Loucy (cell line): ENCODE measurements at regions not wholly inside any gene's neighbourhood (a gene's known extent, or its start where the extent isn't known, plus 50 kb on each side); places are given as distances from the start of the nearest gene placed in this dataset.

ENCODE experiments used
- H2AFZ ChIP-seq: fragments of 200-600 bp; sonication (generic); 2 replicates; pipeline ENCODE4 v1.6.0; 2016; ENCODE audit warnings: antibody characterized with exemption, mild to moderate bottlenecking, low read length, moderate library complexity
- H3F3A ChIP-seq: fragments of 200-600 bp; 2 replicates; pipeline ENCODE4 v1.6.0; 2016; ENCODE audit warnings: antibody characterized with exemption, low read depth, mild to moderate bottlenecking
- H3K27me3 ChIP-seq: fragments of 200-600 bp; sonication (generic); 2 replicates; pipeline ENCODE4 v1.6.1; 2014; ENCODE audit warnings: low read length, mild to moderate bottlenecking; ENCODE audit not compliant: insufficient read depth, poor library complexity, severe bottlenecking
- H3K36me3 ChIP-seq: fragments of 200-600 bp; sonication (generic); 2 replicates; pipeline ENCODE4 v1.6.1; 2016; ENCODE audit warnings: low read length; ENCODE audit not compliant: insufficient read depth
- H3K4me1 ChIP-seq: fragments of 200-600 bp; sonication (generic); 2 replicates; pipeline ENCODE4 v1.5.1; 2014; ENCODE audit warnings: low read length, mild to moderate bottlenecking; ENCODE audit not compliant: insufficient read depth, poor library complexity, severe bottlenecking
- H3K4me2 ChIP-seq: fragments of 200-600 bp; sonication (generic); 2 replicates; pipeline ENCODE4 v1.6.0; 2014; ENCODE audit warnings: antibody characterized with exemption, low read length, low read depth, mild to moderate bottlenecking; ENCODE audit not compliant: poor library complexity, severe bottlenecking
- H3K4me3 ChIP-seq: fragments of 200-600 bp; sonication (generic); 2 replicates; pipeline ENCODE4 v1.5.1; 2014; ENCODE audit warnings: low read length, mild to moderate bottlenecking, mixed read lengths; ENCODE audit not compliant: poor library complexity, severe bottlenecking
- H3K79me2 ChIP-seq: fragments of 200-600 bp; sonication (generic); 2 replicates; pipeline ENCODE4 v1.6.1; 2014; ENCODE audit warnings: low read length; ENCODE audit not compliant: insufficient read depth
- H3K9ac ChIP-seq: fragments of 200-600 bp; sonication (generic); 2 replicates; pipeline ENCODE4 v1.6.0; 2014; ENCODE audit warnings: mild to moderate bottlenecking, low read depth, low read length, moderate library complexity; ENCODE audit not compliant: poor library complexity, severe bottlenecking
- H3K9me2 ChIP-seq: fragments of 200-600 bp; sonication (generic); replicated peaks from 2 replicates; pipeline ENCODE4 v1.6.1; 2016; ENCODE audit warnings: low read depth, low read length, mixed read lengths
- H3K9me3 ChIP-seq: fragments of 200-600 bp; sonication (generic); 2 replicates; pipeline ENCODE4 v1.6.1; 2014; ENCODE audit warnings: mild to moderate bottlenecking, antibody characterized with exemption, low read length, low read depth; ENCODE audit not compliant: insufficient read depth
- H4K20me1 ChIP-seq: fragments of 200-600 bp; sonication (generic); 2 replicates; pipeline ENCODE4 v1.6.0; 2014; ENCODE audit warnings: antibody characterized with exemption, low read length, mild to moderate bottlenecking; ENCODE audit not compliant: insufficient read depth, poor library complexity, severe bottlenecking
- CTCF ChIP-seq: fragments of 200-600 bp; sonication (generic); conservative IDR thresholded peaks from 2 replicates; pipeline ENCODE4 v1.5.1; 2014; ENCODE audit warnings: mild to moderate bottlenecking, antibody characterized with exemption, low read length
- EZH2phosphoT487 ChIP-seq: fragments of 200-600 bp; IDR thresholded peaks from 2 replicates; pipeline ENCODE4 v1.6.1; 2018; ENCODE audit warnings: antibody characterized with exemption, mild to moderate bottlenecking, moderate library complexity, borderline replicate concordance

GRCh38 chr16:73750639-73751038 is 546.0 kb upstream of the PSMD7 start:
- H3K9me2 ChIP-seq = no peaks in the 10 kb centered on the region
- no peaks in the 10 kb centered on the region for H3K79me2 ChIP-seq

GRCh38 chr16:73747328-73747727 is 549.3 kb upstream of the PSMD7 start:
- H3K9me3 ChIP-seq = no peaks in the 10 kb centered on the region
- H3K9me2 ChIP-seq = no peaks in the 10 kb centered on the region
- no peaks in the 10 kb centered on the region for H3K4me1 ChIP-seq
- H3K79me2 ChIP-seq = no peaks in the 10 kb centered on the region
- H3K27me3 ChIP-seq = no peaks in the 10 kb centered on the region
- no peak overlapping the region for H3K4me2 ChIP-seq
- TF ChIP-seq CTCF (no peak), EZH2phosphoT487 (no peak)
- no peak overlapping the region for H3K9ac ChIP-seq
- H3K36me3 ChIP-seq = no peaks in the 10 kb centered on the region
- H3F3A ChIP-seq = no peaks in the 10 kb centered on the region
- no peak overlapping the region for H2AFZ ChIP-seq
- no peak overlapping the region for H3K4me3 ChIP-seq
- no peaks in the 10 kb centered on the region for H4K20me1 ChIP-seq

More at GRCh38 chr16:73750639-73751038, 546.0 kb upstream of the PSMD7 start:
- no peaks in the 10 kb centered on the region for H4K20me1 ChIP-seq
- H2AFZ ChIP-seq = no peak overlapping the region
- no peak overlapping the region for H3K4me3 ChIP-seq
- H3K4me2 ChIP-seq = no peak overlapping the region
- no peak overlapping the region for H3K9ac ChIP-seq
- H3K27me3 ChIP-seq = no peaks in the 10 kb centered on the region
- no peaks in the 10 kb centered on the region for H3F3A ChIP-seq
- TF ChIP-seq CTCF = no peak
- no peak for TF ChIP-seq EZH2phosphoT487
- H3K9me3 ChIP-seq = no peaks in the 10 kb centered on the region
- no peaks in the 10 kb centered on the region for H3K36me3 ChIP-seq
- H3K4me1 ChIP-seq = no peaks in the 10 kb centered on the region

GRCh38 chr16:73746554-73746953 is 550.1 kb upstream of the PSMD7 start:
- Histone ChIP-seq H3K4me1 (no peaks in the 10 kb centered on the region), H3K27me3 (no peaks in the 10 kb centered on the region), H3K9me3 (no peaks in the 10 kb centered on the region), H3F3A (no peaks in the 10 kb centered on the region), H3K79me2 (no peaks in the 10 kb centered on the region), H2AFZ (no peak overlapping the region), H3K4me3 (no peak overlapping the region), H3K36me3 (no peaks in the 10 kb centered on the region), H3K9me2 (no peaks in the 10 kb centered on the region), H3K4me2 (no peak overlapping the region), H4K20me1 (no peaks in the 10 kb centered on the region), H3K9ac (no peak overlapping the region)
- no peak for TF ChIP-seq EZH2phosphoT487
